ENCODE measurements at regions not wholly inside any gene's neighbourhood (a gene's known extent, or its start where the extent isn't known, plus 50 kb on each side); places are given as distances from the start of the nearest gene placed in this dataset.

- in situ Hi-C loops (cut with MboI): no loop called here
- TF ChIP-seq NR4A1 (CRISPR knock-in tag; IDR thresholded peaks at IDR 0.05) (no peak), NR4A1 (tag; IDR thresholded peaks at IDR 0.05) (no peak), POLR2G (IDR thresholded peaks at IDR 0.05; ENCODE audit: low read depth, low read length) (no peak)
- Histone ChIP-seq H3K9ac (ENCODE audit: insufficient read depth in 1 of 2, low read depth in 2 of 2, low read length in 2 of 2) (no peak overlapping the region), H2AFZ (ENCODE audit: low read depth, low read length) (no peak overlapping the region), H3K27me3 (ENCODE audit: control insufficient read depth in 2 of 2, insufficient read depth in 2 of 2, low read length in 2 of 2) (no peaks in the 10 kb centered on the region), H3K4me2 (ENCODE audit: insufficient read depth, low read length) (no peak overlapping the region), H3K79me2 (ENCODE audit: control insufficient read depth, insufficient read depth, low read length) (no peaks in the 10 kb centered on the region), H3K4me1 (replicated peaks in 1 of 2; ENCODE audit: control insufficient read depth in 2 of 2, insufficient read depth in 2 of 2, low read length in 2 of 2) (no peaks in the 10 kb centered on the region), H3K27ac (ENCODE audit: extremely low read depth, low read depth, low read length) (no peak overlapping the region), H3K9me1 (ENCODE audit: control insufficient read depth, insufficient read depth, low read length) (no peaks in the 10 kb centered on the region), H4K20me1 (replicated peaks; ENCODE audit: control insufficient read depth, insufficient read depth, low read length) (no peaks in the 10 kb centered on the region), H3K4me3 (no peak overlapping the region), H3K36me3 (ENCODE audit: control insufficient read depth, insufficient read depth, low read length) (no peaks in the 10 kb centered on the region), H3K9me3 (replicated peaks; ENCODE audit: control insufficient read depth, insufficient read depth, low read depth, low read length) (no peaks in the 10 kb centered on the region)
- ATAC-seq (no peak), DNase-seq (ENCODE audit: extremely low read depth in 1 of 4, low spot score in 3 of 4) (no peak), FAIRE-seq (no peak)
- intact Hi-C loops (cut with micrococcal nuclease): no loop called here
- CTCF ChIA-PET (ENCODE audit: low intra/inter-chr PET ratio): no interaction called here
- BruUV-seq (replicated peaks): no TSS peak
- WGBS (ENCODE audit: insufficient coverage, low coverage, missing lambda C conversion rate): 0% methylated on average over 1 of the region's 1 CpG
- POLR2A ChIA-PET: no interaction called here
Measured at GRCh38 chr7:85882335-85882734, 695.5 kb upstream of the SEMA3D start.

GRCh38 chr7:85875398-85875797 is 688.5 kb upstream of the SEMA3D start:
- no peak for DNase-seq (ENCODE audit: extremely low read depth in 1 of 4, low spot score in 3 of 4)
- WGBS (ENCODE audit: insufficient coverage, low coverage, missing lambda C conversion rate): 0% methylated on average over 1 of the region's 1 CpG
- no peak for FAIRE-seq
- Histone ChIP-seq H3K9me1 (ENCODE audit: control insufficient read depth, insufficient read depth, low read length) (no peaks in the 10 kb centered on the region), H3K9ac (ENCODE audit: insufficient read depth in 1 of 2, low read depth in 2 of 2, low read length in 2 of 2) (no peak overlapping the region), H2AFZ (ENCODE audit: low read depth, low read length) (no peak overlapping the region), H3K36me3 (ENCODE audit: control insufficient read depth, insufficient read depth, low read length) (no peaks in the 10 kb centered on the region), H3K9me3 (replicated peaks; ENCODE audit: control insufficient read depth, insufficient read depth, low read depth, low read length) (peaks cover 3% of the 10 kb centered on the region; the same call in 1 of the 2 replicates), H3K4me1 (replicated peaks in 1 of 2; ENCODE audit: control insufficient read depth in 2 of 2, insufficient read depth in 2 of 2, low read length in 2 of 2) (no peaks in the 10 kb centered on the region), H3K27me3 (ENCODE audit: control insufficient read depth in 2 of 2, insufficient read depth in 2 of 2, low read length in 2 of 2) (no peaks in the 10 kb centered on the region), H3K4me2 (ENCODE audit: insufficient read depth, low read length) (no peak overlapping the region), H3K79me2 (ENCODE audit: control insufficient read depth, insufficient read depth, low read length) (no peaks in the 10 kb centered on the region), H4K20me1 (replicated peaks; ENCODE audit: control insufficient read depth, insufficient read depth, low read length) (no peaks in the 10 kb centered on the region), H3K4me3 (no peak overlapping the region), H3K27ac (ENCODE audit: extremely low read depth, low read depth, low read length) (no peak overlapping the region)
- in situ Hi-C loops (cut with MboI) (no loop called here), intact Hi-C loops (cut with micrococcal nuclease) (no loop called here)
- CTCF ChIA-PET (ENCODE audit: low intra/inter-chr PET ratio): no interaction called here
- ATAC-seq: no peak
- BruUV-seq (replicated peaks): no TSS peak
- no peak for TF ChIP-seq ELK3 (CRISPR knock-in tag; IDR thresholded peaks at IDR 0.05)
- POLR2A ChIA-PET: no interaction called here

All from K562 (cell line).